H9 (cell line): ENCODE measurements at regions not wholly inside any gene's neighbourhood (a gene's known extent, or its start where the extent isn't known, plus 50 kb on each side); places are given as distances from the start of the nearest gene placed in this dataset.

Source experiments
- DNase-seq: peaks from one replicate; pipeline ENCODE4 v3.0.0-alpha.2; 2017
- H2AFZ ChIP-seq: one replicate; pipeline ENCODE4 v1.6.1; 2013; ENCODE audit warnings: mild to moderate bottlenecking, low read length, control low read depth, moderate library complexity
- H2AK5ac ChIP-seq: 2 replicates; pipeline ENCODE4 v1.6.1; 2013; ENCODE audit warnings: low read length, control low read depth, mixed read lengths; ENCODE audit not compliant: insufficient read length
- H2BK120ac ChIP-seq: one replicate; pipeline ENCODE4 v1.6.1; 2013; ENCODE audit warnings: low read depth, mild to moderate bottlenecking, low read length, control low read depth, inconsistent platforms; ENCODE audit not compliant: poor library complexity, severe bottlenecking
- H2BK12ac ChIP-seq: 2 replicates; pipeline ENCODE4 v1.6.1; 2013; ENCODE audit warnings: low read length, control low read depth, mixed read lengths, low read depth; ENCODE audit not compliant: insufficient read length
- H2BK15ac ChIP-seq: 2 replicates; pipeline ENCODE4 v1.6.1; 2013; ENCODE audit warnings: low read depth, low read length, control low read depth
- H2BK20ac ChIP-seq: one replicate; pipeline ENCODE4 v1.6.1; 2013; ENCODE audit warnings: low read depth, mild to moderate bottlenecking, low read length, control low read depth, inconsistent platforms; ENCODE audit not compliant: poor library complexity, severe bottlenecking
- H2BK5ac ChIP-seq: 2 replicates; pipeline ENCODE4 v1.6.1; 2013; ENCODE audit warnings: low read length, control low read depth, mixed read lengths; ENCODE audit not compliant: insufficient read length
- H3K14ac ChIP-seq: 2 replicates; pipeline ENCODE4 v1.6.1; 2013; ENCODE audit warnings: low read length, control low read depth; ENCODE audit not compliant: insufficient read depth
- H3K18ac ChIP-seq: 2 replicates; pipeline ENCODE4 v1.6.1; 2013; ENCODE audit warnings: low read depth, mild to moderate bottlenecking, mixed read lengths, low read length, control low read depth; ENCODE audit not compliant: insufficient read length
- H3K23ac ChIP-seq: 2 replicates; pipeline ENCODE4 v1.6.1; 2013; ENCODE audit warnings: low read length, control low read depth, mixed read lengths, low read depth; ENCODE audit not compliant: insufficient read length
- H3K23me2 ChIP-seq: 2 replicates; pipeline ENCODE4 v1.6.1; 2013; ENCODE audit warnings: low read depth, mild to moderate bottlenecking, mixed read lengths, low read length, control low read depth; ENCODE audit not compliant: insufficient read length, poor library complexity, severe bottlenecking
- H3K27ac ChIP-seq: 2 replicates; pipeline ENCODE4 v1.5.1; 2013; ENCODE audit warnings: low read length, control low read depth, mixed read lengths, low read depth; ENCODE audit not compliant: insufficient read length
- H3K27me3 ChIP-seq: 2 replicates; pipeline ENCODE4 v1.6.1; 2013; ENCODE audit warnings: low read length, control low read depth, inconsistent platforms; ENCODE audit not compliant: insufficient read depth
- H3K4ac ChIP-seq: 2 replicates; pipeline ENCODE4 v1.6.1; 2013; ENCODE audit warnings: low read depth, mild to moderate bottlenecking, control low read depth, inconsistent platforms, low read length, moderate library complexity
- H3K4me1 ChIP-seq: 2 replicates; pipeline ENCODE4 v1.6.1; 2013; ENCODE audit warnings: low read length, control low read depth, inconsistent platforms; ENCODE audit not compliant: insufficient read depth
- H3K4me2 ChIP-seq: 2 replicates; pipeline ENCODE4 v1.6.1; 2013; ENCODE audit warnings: low read length, control low read depth, mixed read lengths; ENCODE audit not compliant: insufficient read length, insufficient read depth
- H3K56ac ChIP-seq: 2 replicates; pipeline ENCODE4 v1.6.1; 2013; ENCODE audit warnings: low read depth, mild to moderate bottlenecking, mixed read lengths, low read length, control low read depth; ENCODE audit not compliant: insufficient read length
- H3K79me1 ChIP-seq: 2 replicates; pipeline ENCODE4 v1.6.1; 2013; ENCODE audit warnings: low read depth, mild to moderate bottlenecking, moderate library complexity, low read length, control low read depth, inconsistent platforms; ENCODE audit not compliant: insufficient read depth, poor library complexity, severe bottlenecking
- H3K79me2 ChIP-seq: 2 replicates; pipeline ENCODE4 v1.6.1; 2013; ENCODE audit warnings: low read length, control low read depth, inconsistent platforms; ENCODE audit not compliant: insufficient read depth
- H3K9ac ChIP-seq: 2 replicates; pipeline ENCODE4 v1.6.1; 2013; ENCODE audit warnings: low read length, control low read depth, mixed read lengths; ENCODE audit not compliant: insufficient read length; ENCODE audit errors: extremely low read depth
- H3K9me3 ChIP-seq: one replicate; pipeline ENCODE4 v1.6.1; 2013; ENCODE audit warnings: low read depth, low read length, inconsistent platforms; ENCODE audit not compliant: control insufficient read depth
- H3T11ph ChIP-seq: one replicate; pipeline ENCODE4 v1.6.1; 2013; ENCODE audit warnings: mild to moderate bottlenecking, low read length, control low read depth, inconsistent platforms
- H4K20me1 ChIP-seq: one replicate; pipeline ENCODE4 v1.6.1; 2013; ENCODE audit not compliant: control insufficient read depth, insufficient read length, insufficient read depth
- H4K5ac ChIP-seq: 2 replicates; pipeline ENCODE4 v1.6.1; 2013; ENCODE audit warnings: low read depth, mild to moderate bottlenecking, mixed read lengths, low read length, control low read depth; ENCODE audit not compliant: insufficient read length
- H4K8ac ChIP-seq: replicated peaks from 2 replicates; pipeline ENCODE4 v1.6.1; 2013; ENCODE audit warnings: low read length, control low read depth, mixed read lengths, low read depth; ENCODE audit not compliant: insufficient read length
- H4K91ac ChIP-seq: 2 replicates; pipeline ENCODE4 v1.6.1; 2013; ENCODE audit warnings: low read depth, mild to moderate bottlenecking, moderate library complexity, mixed read lengths, low read length, control low read depth; ENCODE audit not compliant: insufficient read length
- H3K27ac Mint-ChIP-seq, 3 experiments: 2 replicates in 2 of 3; 3 replicates in 1 of 3; pipeline ENCODE4 v1.8.0; 2020 to 2021; ENCODE audit warnings: mixed read lengths in 3 of 3, mild to moderate bottlenecking in 1 of 3, moderate library complexity in 1 of 3
- H3K27me3 Mint-ChIP-seq: 2 replicates; pipeline ENCODE4 v1.8.0; 2021; ENCODE audit warnings: low read depth, mild to moderate bottlenecking, moderate library complexity, mixed read lengths
- H3K36me3 Mint-ChIP-seq, 3 experiments: 2 replicates in 2 of 3; 3 replicates in 1 of 3; pipeline ENCODE4 v1.8.0; 2020 to 2021; ENCODE audit warnings: low read depth in 3 of 3, mixed read lengths in 3 of 3; ENCODE audit not compliant: insufficient read depth in 1 of 3
- H3K4me1 Mint-ChIP-seq, 2 experiments: 2 replicates each; pipeline ENCODE4 v1.8.0; 2020; ENCODE audit warnings: mixed read lengths in 2 of 2
- H3K4me3 Mint-ChIP-seq, 2 experiments: 2 replicates in 1 of 2; 3 replicates in 1 of 2; pipeline ENCODE4 v1.8.0; 2020 to 2021; ENCODE audit warnings: mild to moderate bottlenecking in 2 of 2, mixed read lengths in 2 of 2, moderate library complexity in 1 of 2
- H3K9me3 Mint-ChIP-seq, 2 experiments: 2 replicates in 1 of 2; 3 replicates in 1 of 2; pipeline ENCODE4 v1.8.0; 2020; ENCODE audit warnings: mild to moderate bottlenecking in 2 of 2, mixed read lengths in 2 of 2, moderate library complexity in 1 of 2
- CTCF ChIP-seq: fragments of 200-600 bp; sonication (generic); conservative IDR thresholded peaks from 3 replicates; pipeline ENCODE4 v1.8.0; 2021; ENCODE audit warnings: antibody characterized with exemption, mild to moderate bottlenecking
- WGBS: extraction: QIAGEN DNeasy Blood & Tissue Kit; methylation state at CpG from one replicate; pipeline ENCODE4 v1.1.7; 2013; ENCODE audit warnings: missing lambda C conversion rate, low lambda C conversion rate, mixed read lengths; ENCODE audit not compliant: insufficient read length; ENCODE audit errors: extremely low coverage; 5-methylcytosine and 5-hydroxymethylcytosine counted together

GRCh38 chr1:96041470-96041869 lies 680.1 kb upstream of the PTBP2 start:
- no peaks in the 10 kb centered on the region for H3K9me3 ChIP-seq
- no peak overlapping the region for H3K14ac ChIP-seq
- DNase-seq: no peak
- H3K9ac ChIP-seq: no peak overlapping the region
- no peak overlapping the region for H2AFZ ChIP-seq
- no peaks in the 10 kb centered on the region for H3K79me1 ChIP-seq
- Mint-ChIP-seq H3K36me3 (peaks cover 0 to 4% (median 0%) of the 10 kb centered on the region in 3 experiments; a peak in 1 of 7 replicates), H3K4me1 (peaks cover 2 to 3% of the 10 kb centered on the region in 2 experiments; a peak in 3 of 4 replicates), H3K27me3 (no peaks in the 10 kb centered on the region), H3K27ac (no peak overlapping the region), H3K9me3 (peaks cover 5 to 6% of the 10 kb centered on the region in 2 experiments; a peak in 3 of 5 replicates), H3K4me3 (no peak overlapping the region)
- no peak overlapping the region for H3K23ac ChIP-seq
- no peak overlapping the region for H2BK120ac ChIP-seq
- no peaks in the 10 kb centered on the region for H3K27me3 ChIP-seq
- H3K23me2 ChIP-seq: no peaks in the 10 kb centered on the region
- no peak overlapping the region for H2BK5ac ChIP-seq
- no peaks in the 10 kb centered on the region for H4K20me1 ChIP-seq
- H3K4me1 ChIP-seq: peaks cover 3% of the 10 kb centered on the region; the same call in 1 of the 2 replicates
- no peak overlapping the region for H3K56ac ChIP-seq
- H3K4me2 ChIP-seq: no peak overlapping the region
- no peak for TF ChIP-seq CTCF
- H3T11ph ChIP-seq: no peak overlapping the region
- no peak overlapping the region for H2BK15ac ChIP-seq
- WGBS: no CpG with 5 or more reads among the region's 4 CpGs
- no peak overlapping the region for H2AK5ac ChIP-seq
- no peak overlapping the region for H3K27ac ChIP-seq
- H3K18ac ChIP-seq: no peak overlapping the region
- no peak overlapping the region for H3K4ac ChIP-seq
- no peak overlapping the region for H2BK20ac ChIP-seq
- no peaks in the 10 kb centered on the region for H3K79me2 ChIP-seq
- H4K8ac ChIP-seq: no peak overlapping the region
- no peak overlapping the region for H4K5ac ChIP-seq
- no peak overlapping the region for H2BK12ac ChIP-seq
- H4K91ac ChIP-seq: no peak overlapping the region
